ENCODE measurements at regions not wholly inside any gene's neighbourhood (a gene's known extent, or its start where the extent isn't known, plus 50 kb on each side); places are given as distances from the start of the nearest gene placed in this dataset.

DNA sequence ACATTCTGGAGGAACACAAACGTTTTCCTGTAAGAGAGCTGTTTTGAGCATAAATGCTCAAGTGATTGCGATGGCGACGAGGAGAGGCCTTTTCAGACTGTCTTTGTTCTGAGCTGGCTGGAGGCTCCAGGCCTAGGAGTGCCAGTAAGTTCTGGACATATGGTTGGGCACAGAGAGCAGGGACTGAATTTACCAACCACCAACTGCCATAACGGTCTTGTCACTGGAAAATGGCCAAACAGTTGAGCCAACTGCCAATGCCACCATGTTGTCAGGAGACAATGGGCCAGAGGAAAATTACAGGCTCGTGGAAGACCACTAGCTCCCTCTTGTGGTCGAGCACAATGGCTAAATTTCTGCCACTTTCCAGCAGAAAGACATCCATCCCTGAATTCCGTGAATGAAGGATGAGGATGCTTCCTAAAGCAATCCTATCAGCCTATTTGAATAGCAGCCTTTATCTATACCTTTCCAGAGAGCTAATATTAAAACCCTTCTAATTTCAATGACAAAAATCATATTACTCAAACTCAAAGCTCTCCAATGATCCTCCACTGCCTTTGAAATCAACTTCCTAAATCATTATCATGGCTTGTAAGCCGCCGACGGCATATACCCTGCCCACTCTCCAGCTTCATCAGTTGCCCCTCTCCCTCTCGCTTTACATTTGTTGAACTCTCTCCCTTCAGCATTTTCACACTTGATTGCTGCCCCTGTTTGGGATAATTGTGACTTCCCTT is 66.9 kb upstream of the GLIS3 start (continued):
- TF ChIP-seq, protein P1, sequence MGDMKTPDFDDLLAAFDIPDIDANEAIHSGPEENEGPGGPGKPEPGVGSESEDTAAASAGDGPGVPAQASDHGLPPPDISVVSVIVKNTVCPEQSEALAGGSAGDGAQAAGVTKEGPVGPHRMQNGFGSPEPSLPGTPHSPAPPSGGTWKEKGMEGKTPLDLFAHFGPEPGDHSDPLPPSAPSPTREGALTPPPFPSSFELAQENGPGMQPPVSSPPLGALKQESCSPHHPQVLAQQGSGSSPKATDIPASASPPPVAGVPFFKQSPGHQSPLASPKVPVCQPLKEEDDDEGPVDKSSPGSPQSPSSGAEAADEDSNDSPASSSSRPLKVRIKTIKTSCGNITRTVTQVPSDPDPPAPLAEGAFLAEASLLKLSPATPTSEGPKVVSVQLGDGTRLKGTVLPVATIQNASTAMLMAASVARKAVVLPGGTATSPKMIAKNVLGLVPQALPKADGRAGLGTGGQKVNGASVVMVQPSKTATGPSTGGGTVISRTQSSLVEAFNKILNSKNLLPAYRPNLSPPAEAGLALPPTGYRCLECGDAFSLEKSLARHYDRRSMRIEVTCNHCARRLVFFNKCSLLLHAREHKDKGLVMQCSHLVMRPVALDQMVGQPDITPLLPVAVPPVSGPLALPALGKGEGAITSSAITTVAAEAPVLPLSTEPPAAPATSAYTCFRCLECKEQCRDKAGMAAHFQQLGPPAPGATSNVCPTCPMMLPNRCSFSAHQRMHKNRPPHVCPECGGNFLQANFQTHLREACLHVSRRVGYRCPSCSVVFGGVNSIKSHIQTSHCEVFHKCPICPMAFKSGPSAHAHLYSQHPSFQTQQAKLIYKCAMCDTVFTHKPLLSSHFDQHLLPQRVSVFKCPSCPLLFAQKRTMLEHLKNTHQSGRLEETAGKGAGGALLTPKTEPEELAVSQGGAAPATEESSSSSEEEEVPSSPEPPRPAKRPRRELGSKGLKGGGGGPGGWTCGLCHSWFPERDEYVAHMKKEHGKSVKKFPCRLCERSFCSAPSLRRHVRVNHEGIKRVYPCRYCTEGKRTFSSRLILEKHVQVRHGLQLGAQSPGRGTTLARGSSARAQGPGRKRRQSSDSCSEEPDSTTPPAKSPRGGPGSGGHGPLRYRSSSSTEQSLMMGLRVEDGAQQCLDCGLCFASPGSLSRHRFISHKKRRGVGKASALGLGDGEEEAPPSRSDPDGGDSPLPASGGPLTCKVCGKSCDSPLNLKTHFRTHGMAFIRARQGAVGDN (IDR thresholded peaks at IDR 0.05), result no peak

DNA sequence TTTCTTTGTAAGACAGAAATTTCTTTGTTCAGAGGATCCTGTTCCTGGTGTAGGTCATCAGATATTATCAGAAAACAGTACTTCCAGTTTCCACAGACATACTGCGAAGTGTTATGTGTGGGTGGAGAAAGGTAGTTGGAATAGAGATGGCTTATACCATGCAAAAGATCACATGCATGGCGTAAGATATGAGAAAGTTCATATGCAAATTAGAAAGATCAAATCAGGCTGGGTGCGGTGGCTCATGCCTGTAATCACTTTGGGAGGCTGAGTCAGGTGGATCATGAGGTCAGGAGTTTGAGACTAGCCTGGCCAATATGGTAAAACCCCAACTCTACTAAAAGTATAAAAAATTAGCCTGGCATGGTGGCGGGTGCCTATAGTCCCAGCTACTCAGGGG is 65.2 kb upstream of the GLIS3 start:
- ATAC-seq (peak; percentile 14; the same call in 1 of the 3 replicates), FAIRE-seq (peak; percentile 80), DNase-seq (ENCODE audit: low read depth, low spot score) (no peak)
- Histone ChIP-seq H3K27me3 (replicated peaks in 1 of 2; ENCODE audit: control insufficient read depth in 2 of 2, insufficient read depth in 2 of 2, low read length in 1 of 2) (no peaks in the 10 kb centered on the region; a peak in 1 of 4 replicates), H3K4me1 (ENCODE audit: control insufficient read depth, insufficient read depth, low read length) (no peaks in the 10 kb centered on the region), H3K79me2 (ENCODE audit: control insufficient read depth, insufficient read depth, low read length) (no peaks in the 10 kb centered on the region), H3K9ac (ENCODE audit: control insufficient read depth, insufficient read depth, low read length) (no peak overlapping the region), H3K9me3 (replicated peaks; ENCODE audit: control insufficient read depth, insufficient read depth, low read length) (no peaks in the 10 kb centered on the region), H3K27ac (ENCODE audit: control insufficient read depth, insufficient read depth) (no peak overlapping the region), H4K20me1 (ENCODE audit: control insufficient read depth, insufficient read depth) (no peaks in the 10 kb centered on the region), H2AFZ (ENCODE audit: control insufficient read depth, low read depth, low read length) (no peak overlapping the region), H3K4me3 (no peak overlapping the region), H3K4me2 (ENCODE audit: control insufficient read depth, insufficient read depth) (no peak overlapping the region), H3K36me3 (ENCODE audit: control insufficient read depth in 2 of 2, insufficient read depth in 2 of 2, low read length in 1 of 2) (no peaks in the 10 kb centered on the region)
- in situ Hi-C loops (cut with MboI), result loop anchor here (25.0 kb wide), 1 partner anchor 1503 kb away; no protein-coding TSS in a partner anchor
- WGBS (ENCODE audit: insufficient coverage, insufficient replicate concordance, low lambda C conversion rate, missing lambda C conversion rate), result 50% methylated on average over 4 of the region's 4 CpGs
- ChIA-PET RAD21 (ENCODE audit: unreplicated experiment) (interaction anchor here (1.2 to 3.0 kb wide), 2 partner anchors 49 to 1506 kb away, joined by 3 to 23 read pairs; no protein-coding TSS in a partner anchor), SMC1A (ENCODE audit: uncharacterized antibody, unreplicated experiment) (interaction anchor here (0.5 kb wide), 1 partner anchor 1234 kb away, joined by 3 read pairs; no protein-coding TSS in a partner anchor), POLR2A (no interaction called here), CTCF (interaction anchor here (1.6 to 4.4 kb wide), 5 partner anchors 14 to 184 kb away, joined by 3 to 93 read pairs (median 11); no protein-coding TSS in a partner anchor)
- BruUV-seq (replicated peaks), result no TSS peak
- intact Hi-C loops (cut with micrococcal nuclease; ENCODE audit: unreplicated experiment), result loop anchor here (10.0 kb wide), 1 partner anchor 1510 kb away; no protein-coding TSS in a partner anchor
- TF ChIP-seq, protein P2, sequence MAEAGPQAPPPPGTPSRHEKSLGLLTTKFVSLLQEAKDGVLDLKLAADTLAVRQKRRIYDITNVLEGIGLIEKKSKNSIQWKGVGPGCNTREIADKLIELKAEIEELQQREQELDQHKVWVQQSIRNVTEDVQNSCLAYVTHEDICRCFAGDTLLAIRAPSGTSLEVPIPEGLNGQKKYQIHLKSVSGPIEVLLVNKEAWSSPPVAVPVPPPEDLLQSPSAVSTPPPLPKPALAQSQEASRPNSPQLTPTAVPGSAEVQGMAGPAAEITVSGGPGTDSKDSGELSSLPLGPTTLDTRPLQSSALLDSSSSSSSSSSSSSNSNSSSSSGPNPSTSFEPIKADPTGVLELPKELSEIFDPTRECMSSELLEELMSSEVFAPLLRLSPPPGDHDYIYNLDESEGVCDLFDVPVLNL (IDR thresholded peaks at IDR 0.05; ENCODE audit: low read depth, low read length), result no peak
- TF ChIP-seq PAX8 (IDR thresholded peaks at IDR 0.05) (no peak), IKZF2 (IDR thresholded peaks at IDR 0.05) (no peak), TAF1 (IDR thresholded peaks at IDR 0.05; ENCODE audit: borderline replicate concordance, low read depth, low read length) (no peak), KLF5 (IDR thresholded peaks at IDR 0.05; ENCODE audit: partially characterized antibody) (no peak), NRF1 (conservative IDR thresholded peaks at IDR 0.05; ENCODE audit: low read depth, low read length) (no peak), EP300 (IDR thresholded peaks at IDR 0.05; ENCODE audit: borderline replicate concordance in 1 of 2, control insufficient read depth in 1 of 2, low read depth in 2 of 2, low read length in 2 of 2) (no peak), JUNB (IDR thresholded peaks at IDR 0.05) (no peak)
- TF ChIP-seq, protein P3, sequence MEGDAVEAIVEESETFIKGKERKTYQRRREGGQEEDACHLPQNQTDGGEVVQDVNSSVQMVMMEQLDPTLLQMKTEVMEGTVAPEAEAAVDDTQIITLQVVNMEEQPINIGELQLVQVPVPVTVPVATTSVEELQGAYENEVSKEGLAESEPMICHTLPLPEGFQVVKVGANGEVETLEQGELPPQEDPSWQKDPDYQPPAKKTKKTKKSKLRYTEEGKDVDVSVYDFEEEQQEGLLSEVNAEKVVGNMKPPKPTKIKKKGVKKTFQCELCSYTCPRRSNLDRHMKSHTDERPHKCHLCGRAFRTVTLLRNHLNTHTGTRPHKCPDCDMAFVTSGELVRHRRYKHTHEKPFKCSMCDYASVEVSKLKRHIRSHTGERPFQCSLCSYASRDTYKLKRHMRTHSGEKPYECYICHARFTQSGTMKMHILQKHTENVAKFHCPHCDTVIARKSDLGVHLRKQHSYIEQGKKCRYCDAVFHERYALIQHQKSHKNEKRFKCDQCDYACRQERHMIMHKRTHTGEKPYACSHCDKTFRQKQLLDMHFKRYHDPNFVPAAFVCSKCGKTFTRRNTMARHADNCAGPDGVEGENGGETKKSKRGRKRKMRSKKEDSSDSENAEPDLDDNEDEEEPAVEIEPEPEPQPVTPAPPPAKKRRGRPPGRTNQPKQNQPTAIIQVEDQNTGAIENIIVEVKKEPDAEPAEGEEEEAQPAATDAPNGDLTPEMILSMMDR (IDR thresholded peaks at IDR 0.05 in 2 of 3, conservative IDR thresholded peaks at IDR 0.05 in 1 of 3; ENCODE audit: control insufficient read depth in 2 of 3, extremely low read depth in 1 of 3, insufficient read depth in 1 of 3, low read depth in 3 of 3, low read length in 3 of 3), result no peak
- TF ChIP-seq, protein P4, sequence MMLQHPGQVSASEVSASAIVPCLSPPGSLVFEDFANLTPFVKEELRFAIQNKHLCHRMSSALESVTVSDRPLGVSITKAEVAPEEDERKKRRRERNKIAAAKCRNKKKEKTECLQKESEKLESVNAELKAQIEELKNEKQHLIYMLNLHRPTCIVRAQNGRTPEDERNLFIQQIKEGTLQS (IDR thresholded peaks at IDR 0.05; ENCODE audit: borderline replicate concordance, extremely low read depth, low read depth, low read length), result no peak
